Spinal cord (tissue), 9 donors: ENCODE measurements at regions not wholly inside any gene's neighbourhood (a gene's known extent, or its start where the extent isn't known, plus 50 kb on each side); places are given as distances from the start of the nearest gene placed in this dataset.
A peak's percentile ranks its signal among the peaks of the same experiment; 100 is the strongest.
"Not testable (repeated sequence)": the region's sequence is repeated elsewhere in the genome, so short reads cannot be mapped to it uniquely, and the experiment has no call there.

Source experiments
- DNase-seq, 6 donors: peaks; one replicate each; pipeline versions ENCODE4 v3.0.0 to v3.0.0-alpha.2; 2013 to 2015; ENCODE audit warnings: low spot score in 6 of 6, low read depth in 4 of 6
- H3K27ac ChIP-seq: one replicate; pipeline ENCODE4 v1.5.1; 2013; ENCODE audit warnings: low read depth, low read length, control low read depth
- H3K27me3 ChIP-seq: one replicate; pipeline ENCODE4 v1.6.1; 2013; ENCODE audit warnings: low read length; ENCODE audit not compliant: control insufficient read depth, insufficient read depth
- H3K36me3 ChIP-seq: one replicate; pipeline ENCODE4 v1.6.1; 2013; ENCODE audit warnings: low read length; ENCODE audit not compliant: control insufficient read depth, insufficient read depth
- H3K4me1 ChIP-seq: one replicate; pipeline ENCODE4 v1.6.1; 2013; ENCODE audit warnings: low read length; ENCODE audit not compliant: control insufficient read depth, insufficient read depth
- H3K4me3 ChIP-seq: one replicate; pipeline ENCODE4 v1.5.1; 2013; ENCODE audit warnings: low read depth, low read length, control low read depth
- H3K9me3 ChIP-seq: one replicate; pipeline ENCODE4 v1.6.1; 2013; ENCODE audit warnings: low read length; ENCODE audit not compliant: control insufficient read depth, insufficient read depth
- WGBS: methylation state at CpG from one replicate; pipeline ENCODE4 v1.1.5; 2013; ENCODE audit warnings: missing lambda C conversion rate; ENCODE audit not compliant: insufficient coverage; 5-methylcytosine and 5-hydroxymethylcytosine counted together
- donor health status: healthy.

DNA sequence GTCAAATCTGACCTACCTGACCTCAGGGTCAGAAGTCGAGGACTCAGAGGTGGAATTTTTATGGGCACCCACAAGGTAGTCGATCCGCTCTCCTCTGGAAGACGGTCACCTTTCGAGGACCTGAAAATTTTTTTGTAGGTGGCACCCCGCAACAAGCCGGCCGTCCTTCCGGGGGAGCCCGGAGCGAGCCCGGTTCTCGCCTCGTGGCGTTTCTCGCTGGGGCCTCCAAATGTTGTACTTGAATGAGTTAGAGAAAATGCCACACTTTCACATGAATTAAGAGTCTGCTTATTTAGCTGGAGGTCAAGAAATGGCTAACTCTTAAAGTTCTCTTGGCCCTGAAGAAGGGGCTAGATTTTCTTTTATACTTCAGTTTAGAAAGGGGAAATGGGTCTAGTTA lies 169.0 kb upstream of the CCZ1B start:
- not testable (repeated sequence) for H3K36me3 ChIP-seq, DNase-seq, H3K4me3 ChIP-seq, H3K27me3 ChIP-seq, H3K9me3 ChIP-seq, H3K27ac ChIP-seq, H3K4me1 ChIP-seq
- 100% methylated on average over 4 of the region's 16 CpGs for WGBS

- no CpG with 5 or more reads among the region's 7 CpGs for WGBS
- not testable (repeated sequence) for DNase-seq
These were observed 169.6 kb upstream of the CCZ1B start for GRCh38 chr7:6995493-6996289.

DNA sequence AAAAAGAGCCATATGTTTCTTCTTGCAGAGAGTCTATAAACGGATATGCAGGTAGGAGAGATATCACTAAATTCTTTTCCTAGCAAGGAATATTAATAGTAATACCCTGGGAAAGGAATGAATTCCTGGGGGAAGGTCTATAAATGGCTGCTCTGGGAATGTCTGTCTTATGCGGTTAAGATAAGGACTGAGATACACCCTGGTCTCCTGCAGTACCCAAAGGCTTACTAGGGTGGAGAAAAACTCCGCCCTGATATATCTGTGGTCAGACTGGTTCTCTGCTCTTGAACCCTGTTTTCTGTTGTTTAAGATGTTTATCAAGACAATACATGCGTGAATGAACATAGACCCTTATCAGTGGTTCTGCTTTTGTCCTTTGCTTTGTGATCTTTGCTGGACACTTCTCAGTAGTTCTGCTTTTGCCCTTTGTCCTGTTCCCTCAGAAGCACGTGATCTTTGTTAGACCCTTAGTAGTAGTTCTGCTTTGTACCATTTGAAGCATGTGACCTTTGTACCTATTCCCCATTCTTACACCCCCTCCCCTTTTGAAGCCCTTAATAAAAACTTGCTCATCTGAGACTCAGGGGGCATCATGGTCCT lies 173.1 kb upstream of the CCZ1B start:
- not testable (repeated sequence) for H3K36me3 ChIP-seq
- no CpG with 5 or more reads among the region's 5 CpGs for WGBS

More at GRCh38 chr7:6995493-6996289, 169.6 kb upstream of the CCZ1B start:
- not testable (repeated sequence) for H3K4me3 ChIP-seq, H3K27ac ChIP-seq, H3K27me3 ChIP-seq, H3K9me3 ChIP-seq, H3K4me1 ChIP-seq, H3K36me3 ChIP-seq

DNA sequence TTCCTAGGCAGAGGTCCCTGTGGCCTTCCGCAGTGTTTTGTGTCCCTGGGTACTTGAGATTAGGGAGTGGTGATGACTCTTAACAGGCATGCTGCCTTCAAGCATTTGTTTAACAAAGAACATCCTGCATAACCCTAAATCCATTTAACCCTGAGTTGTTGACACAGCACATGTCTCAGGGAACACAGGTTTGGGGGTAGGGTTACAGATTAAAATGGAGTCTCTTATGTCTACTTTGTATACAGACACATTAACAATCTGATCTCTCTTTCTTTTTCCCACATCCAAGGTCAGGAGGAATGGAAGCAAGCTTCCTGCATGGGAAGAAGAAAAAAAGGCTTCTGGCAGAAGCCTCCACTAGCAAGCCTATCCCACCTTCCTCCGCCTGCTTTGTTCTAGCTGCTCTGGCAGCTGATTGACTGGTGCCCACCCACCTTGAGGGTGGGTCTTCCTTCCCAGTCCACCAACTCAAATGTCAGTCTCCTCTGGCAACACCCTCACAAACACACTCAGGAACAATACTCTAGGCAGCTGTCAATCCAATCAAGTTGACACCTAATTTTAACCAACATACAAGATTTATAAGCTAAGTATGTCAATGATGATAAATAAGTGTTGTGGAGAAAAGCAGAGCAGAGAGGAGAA lies 176.5 kb upstream of the CCZ1B start:
- Histone ChIP-seq H3K27me3 (no peaks in the 10 kb centered on the region), H3K4me1 (no peaks in the 10 kb centered on the region), H3K9me3 (peaks cover 1% of the 10 kb centered on the region), H3K27ac (no peak overlapping the region), H3K36me3 (no peaks in the 10 kb centered on the region), H3K4me3 (no peak overlapping the region)
- WGBS: 100% methylated on average over 1 of the region's 2 CpGs
- no peak for DNase-seq

More for the DNA sequence above, 173.1 kb upstream of the CCZ1B start:
- not testable (repeated sequence) for H3K4me1 ChIP-seq, DNase-seq, H3K9me3 ChIP-seq, H3K27me3 ChIP-seq, H3K4me3 ChIP-seq, H3K27ac ChIP-seq

DNA sequence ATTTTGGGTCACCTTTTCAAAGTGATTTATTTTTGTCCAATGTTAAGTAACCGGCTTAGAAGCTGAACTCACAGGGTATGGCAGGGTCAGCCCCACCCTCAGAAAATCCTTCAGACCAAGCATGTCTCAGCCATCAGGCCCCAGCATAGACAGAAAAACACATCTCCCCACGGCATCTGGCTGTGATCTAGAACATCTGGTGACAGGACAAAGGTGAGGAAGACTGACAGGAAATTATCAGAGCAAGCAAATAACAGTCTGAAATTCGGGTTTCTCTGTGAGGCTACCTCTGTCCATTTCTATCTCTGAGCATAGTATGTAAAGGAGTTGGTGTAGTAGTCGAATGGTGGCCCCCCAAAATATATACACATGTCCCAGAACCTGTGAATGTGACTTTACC lies 177.0 kb upstream of the C1GALT1 start:
- WGBS: 80% methylated on average over 1 of the region's 4 CpGs
- Histone ChIP-seq H3K9me3 (no peaks in the 10 kb centered on the region), H3K4me3 (no peak overlapping the region), H3K36me3 (no peaks in the 10 kb centered on the region), H3K4me1 (no peaks in the 10 kb centered on the region), H3K27ac (no peak overlapping the region), H3K27me3 (no peaks in the 10 kb centered on the region)
- no peak for DNase-seq

DNA sequence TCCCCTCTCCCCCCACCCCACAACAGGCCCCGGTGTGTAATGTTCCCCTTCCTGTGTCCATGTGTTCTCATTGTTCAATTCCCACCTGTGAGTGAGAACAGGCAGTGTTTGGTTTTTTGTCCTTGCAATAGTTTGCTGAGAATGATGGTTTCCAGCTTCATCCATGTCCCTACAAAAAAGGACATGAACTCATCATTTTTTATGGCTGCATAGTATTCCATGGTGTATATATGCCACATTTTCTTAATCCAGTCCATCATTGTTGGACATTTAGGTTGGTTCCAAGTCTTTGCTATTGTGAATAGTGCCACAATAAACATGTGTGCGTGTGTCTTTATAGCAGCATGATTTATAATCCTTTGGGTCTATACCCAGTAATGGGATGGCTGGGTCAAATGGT lies 176.4 kb upstream of the C1GALT1 start:
- not testable (repeated sequence) for H3K27me3 ChIP-seq, H3K4me1 ChIP-seq, H3K9me3 ChIP-seq, H3K36me3 ChIP-seq, H3K27ac ChIP-seq, H3K4me3 ChIP-seq, DNase-seq
- WGBS: no CpG with 5 or more reads among the region's 2 CpGs

- not testable (repeated sequence) for H3K27ac ChIP-seq, H3K27me3 ChIP-seq, H3K4me3 ChIP-seq, DNase-seq, H3K36me3 ChIP-seq, H3K4me1 ChIP-seq, H3K9me3 ChIP-seq
- WGBS: 81% methylated on average over 8 of the region's 8 CpGs
These were observed 171.1 kb upstream of the C1GALT1 start for GRCh38 chr7:7011241-7011640.

DNA sequence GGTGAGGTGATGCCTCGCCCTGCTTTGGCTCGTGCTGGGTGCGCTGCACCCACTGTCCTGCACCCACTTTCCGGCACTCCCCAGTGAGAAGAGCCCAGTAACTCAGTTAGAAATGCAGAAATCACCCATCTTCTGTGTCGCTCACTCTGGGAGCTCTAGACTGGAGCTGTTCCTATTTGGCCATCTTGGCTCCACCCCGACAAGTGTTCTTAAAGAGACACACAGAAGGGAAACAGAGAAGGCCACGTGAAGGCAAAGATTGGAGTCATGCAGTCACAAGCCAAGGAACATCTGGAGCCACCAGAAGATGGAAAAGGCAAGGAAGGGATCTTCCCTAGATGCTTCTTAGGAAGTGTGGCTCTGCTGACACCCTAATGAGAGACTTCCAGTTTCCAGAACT lies 170.6 kb upstream of the C1GALT1 start:
- not testable (repeated sequence) for H3K4me1 ChIP-seq, H3K4me3 ChIP-seq, DNase-seq, H3K27ac ChIP-seq, H3K27me3 ChIP-seq, H3K9me3 ChIP-seq, H3K36me3 ChIP-seq
- WGBS: 91% methylated on average over 7 of the region's 7 CpGs

DNA sequence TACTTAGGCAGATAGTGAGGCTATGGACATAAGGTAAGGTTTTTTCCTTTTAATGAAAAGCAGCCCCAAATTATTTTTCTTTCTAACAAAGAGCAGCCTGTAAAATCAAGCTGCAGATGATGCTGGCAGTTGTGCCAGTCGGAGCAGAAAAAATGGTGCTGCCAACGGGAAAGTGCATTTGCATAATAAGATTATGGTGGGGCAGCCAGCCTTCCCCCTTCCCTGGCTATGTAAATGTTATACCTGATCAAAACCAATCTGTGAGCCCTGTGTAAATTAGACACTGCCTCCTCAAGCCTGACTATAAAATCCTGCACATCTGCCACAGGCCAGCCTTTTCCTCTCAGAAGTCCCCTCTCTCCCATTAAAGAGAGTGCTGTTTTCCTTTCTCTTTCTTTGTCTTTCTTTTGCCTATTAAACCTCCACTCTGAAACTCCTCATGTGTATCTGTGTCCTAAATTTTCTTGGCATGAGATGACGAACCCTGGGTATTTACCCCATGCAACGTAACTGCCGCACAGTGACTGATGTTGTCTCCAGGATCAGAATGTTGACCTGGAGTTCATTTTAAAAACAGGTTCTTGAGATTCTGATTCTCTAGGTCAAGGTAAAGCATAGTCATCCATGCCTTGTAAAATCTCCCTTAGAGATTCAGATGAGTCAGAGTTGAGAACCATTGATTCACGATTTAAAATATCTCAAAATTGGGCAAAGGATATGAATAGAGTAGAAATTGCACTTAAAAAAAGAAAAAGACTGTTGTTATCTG lies 167.3 kb upstream of the C1GALT1 start:
- no peak overlapping the region for H3K27ac ChIP-seq
- no peak overlapping the region for H3K4me3 ChIP-seq
- peak in 3 of 6 donors; percentile 6 to 81 (median 66) for DNase-seq
- H3K36me3 ChIP-seq: no peaks in the 10 kb centered on the region
- H3K4me1 ChIP-seq: no peaks in the 10 kb centered on the region
- 59% methylated on average over 3 of the region's 6 CpGs for WGBS
- no peaks in the 10 kb centered on the region for H3K27me3 ChIP-seq
- H3K9me3 ChIP-seq: no peaks in the 10 kb centered on the region
